HL-60 (cell line): ENCODE measurements at regions not wholly inside any gene's neighbourhood (a gene's known extent, or its start where the extent isn't known, plus 50 kb on each side); places are given as distances from the start of the nearest gene placed in this dataset.

Experiments used
- DNase-seq, 2 experiments: peaks; one replicate each; pipeline ENCODE4 v3.0.0-alpha.2; 2010 to 2020; ENCODE audit warnings: low read depth in 1 of 2, low spot score in 1 of 2
- H3K27ac ChIP-seq: fragments of 250-450 bp; sonication (Bioruptor Pico); replicated peaks from 2 replicates; pipeline ENCODE4 v1.5.1; 2020; ENCODE audit warnings: mild to moderate bottlenecking, moderate library complexity
- H3K27me3 ChIP-seq: fragments of 250-450 bp; sonication (Bioruptor Pico); 2 replicates; pipeline ENCODE4 v1.5.1; 2021; ENCODE audit warnings: mild to moderate bottlenecking, moderate library complexity; ENCODE audit not compliant: insufficient read depth, poor library complexity, severe bottlenecking
- H3K4me3 ChIP-seq: replicated peaks from 2 replicates; pipeline ENCODE4 v1.5.1; 2011; ENCODE audit warnings: mild to moderate bottlenecking, control low read depth, low read length; ENCODE audit not compliant: insufficient read depth
- GABPA ChIP-seq: IDR thresholded peaks from 2 replicates; pipeline ENCODE4 v1.6.1; 2012; ENCODE audit warnings: low read depth
- POLR2AphosphoS5 ChIP-seq: IDR thresholded peaks from 2 replicates; pipeline ENCODE4 v1.6.1; 2012; ENCODE audit warnings: low read depth
- SPI1 ChIP-seq: IDR thresholded peaks from 2 replicates; pipeline ENCODE4 v1.6.1; 2012; ENCODE audit warnings: low read depth, mild to moderate bottlenecking, borderline replicate concordance
- TF ChIP-seq, protein P1 (sequence below): IDR thresholded peaks from one replicate; pipeline ENCODE4 v1.5.1; 2011; ENCODE audit warnings: low read length, control low read depth, inconsistent platforms; ENCODE audit not compliant: insufficient read depth
- TF ChIP-seq, protein P2 (sequence below): IDR thresholded peaks from 2 replicates; pipeline ENCODE4 v1.6.1; 2012; ENCODE audit warnings: low read depth; ENCODE audit not compliant: insufficient replicate concordance

DNA sequence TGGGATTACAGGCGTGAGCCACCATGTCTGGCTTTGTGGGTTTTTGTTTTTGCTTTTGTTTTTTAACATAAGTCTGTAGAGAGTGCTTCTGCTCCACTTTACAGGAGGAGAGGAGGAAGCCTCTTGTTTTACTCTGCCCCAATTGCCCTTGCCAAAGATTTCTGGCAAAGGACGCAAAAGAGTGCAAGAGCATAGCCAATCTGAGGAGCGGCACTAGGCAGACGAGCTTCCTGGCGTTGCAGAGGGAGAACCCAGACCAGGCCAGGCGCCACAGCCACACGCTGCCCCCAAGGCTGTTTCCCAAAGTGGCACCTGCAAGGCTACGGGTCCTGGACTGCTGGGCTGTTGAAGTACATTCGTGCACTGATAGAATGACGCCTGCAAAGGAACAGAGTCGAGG is 96.2 kb downstream of the BBS10 start:
- Histone ChIP-seq H3K27me3 (no peaks in the 10 kb centered on the region), H3K27ac (no peak overlapping the region), H3K4me3 (no peak overlapping the region)
- TF ChIP-seq, protein P1, sequence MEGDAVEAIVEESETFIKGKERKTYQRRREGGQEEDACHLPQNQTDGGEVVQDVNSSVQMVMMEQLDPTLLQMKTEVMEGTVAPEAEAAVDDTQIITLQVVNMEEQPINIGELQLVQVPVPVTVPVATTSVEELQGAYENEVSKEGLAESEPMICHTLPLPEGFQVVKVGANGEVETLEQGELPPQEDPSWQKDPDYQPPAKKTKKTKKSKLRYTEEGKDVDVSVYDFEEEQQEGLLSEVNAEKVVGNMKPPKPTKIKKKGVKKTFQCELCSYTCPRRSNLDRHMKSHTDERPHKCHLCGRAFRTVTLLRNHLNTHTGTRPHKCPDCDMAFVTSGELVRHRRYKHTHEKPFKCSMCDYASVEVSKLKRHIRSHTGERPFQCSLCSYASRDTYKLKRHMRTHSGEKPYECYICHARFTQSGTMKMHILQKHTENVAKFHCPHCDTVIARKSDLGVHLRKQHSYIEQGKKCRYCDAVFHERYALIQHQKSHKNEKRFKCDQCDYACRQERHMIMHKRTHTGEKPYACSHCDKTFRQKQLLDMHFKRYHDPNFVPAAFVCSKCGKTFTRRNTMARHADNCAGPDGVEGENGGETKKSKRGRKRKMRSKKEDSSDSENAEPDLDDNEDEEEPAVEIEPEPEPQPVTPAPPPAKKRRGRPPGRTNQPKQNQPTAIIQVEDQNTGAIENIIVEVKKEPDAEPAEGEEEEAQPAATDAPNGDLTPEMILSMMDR, result no peak
- TF ChIP-seq, protein P2, sequence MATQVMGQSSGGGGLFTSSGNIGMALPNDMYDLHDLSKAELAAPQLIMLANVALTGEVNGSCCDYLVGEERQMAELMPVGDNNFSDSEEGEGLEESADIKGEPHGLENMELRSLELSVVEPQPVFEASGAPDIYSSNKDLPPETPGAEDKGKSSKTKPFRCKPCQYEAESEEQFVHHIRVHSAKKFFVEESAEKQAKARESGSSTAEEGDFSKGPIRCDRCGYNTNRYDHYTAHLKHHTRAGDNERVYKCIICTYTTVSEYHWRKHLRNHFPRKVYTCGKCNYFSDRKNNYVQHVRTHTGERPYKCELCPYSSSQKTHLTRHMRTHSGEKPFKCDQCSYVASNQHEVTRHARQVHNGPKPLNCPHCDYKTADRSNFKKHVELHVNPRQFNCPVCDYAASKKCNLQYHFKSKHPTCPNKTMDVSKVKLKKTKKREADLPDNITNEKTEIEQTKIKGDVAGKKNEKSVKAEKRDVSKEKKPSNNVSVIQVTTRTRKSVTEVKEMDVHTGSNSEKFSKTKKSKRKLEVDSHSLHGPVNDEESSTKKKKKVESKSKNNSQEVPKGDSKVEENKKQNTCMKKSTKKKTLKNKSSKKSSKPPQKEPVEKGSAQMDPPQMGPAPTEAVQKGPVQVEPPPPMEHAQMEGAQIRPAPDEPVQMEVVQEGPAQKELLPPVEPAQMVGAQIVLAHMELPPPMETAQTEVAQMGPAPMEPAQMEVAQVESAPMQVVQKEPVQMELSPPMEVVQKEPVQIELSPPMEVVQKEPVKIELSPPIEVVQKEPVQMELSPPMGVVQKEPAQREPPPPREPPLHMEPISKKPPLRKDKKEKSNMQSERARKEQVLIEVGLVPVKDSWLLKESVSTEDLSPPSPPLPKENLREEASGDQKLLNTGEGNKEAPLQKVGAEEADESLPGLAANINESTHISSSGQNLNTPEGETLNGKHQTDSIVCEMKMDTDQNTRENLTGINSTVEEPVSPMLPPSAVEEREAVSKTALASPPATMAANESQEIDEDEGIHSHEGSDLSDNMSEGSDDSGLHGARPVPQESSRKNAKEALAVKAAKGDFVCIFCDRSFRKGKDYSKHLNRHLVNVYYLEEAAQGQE, result no peak
- no peak for TF ChIP-seq GABPA
- TF ChIP-seq POLR2AphosphoS5, result no peak
- TF ChIP-seq SPI1, result no peak
- DNase-seq, result no peak

DNA sequence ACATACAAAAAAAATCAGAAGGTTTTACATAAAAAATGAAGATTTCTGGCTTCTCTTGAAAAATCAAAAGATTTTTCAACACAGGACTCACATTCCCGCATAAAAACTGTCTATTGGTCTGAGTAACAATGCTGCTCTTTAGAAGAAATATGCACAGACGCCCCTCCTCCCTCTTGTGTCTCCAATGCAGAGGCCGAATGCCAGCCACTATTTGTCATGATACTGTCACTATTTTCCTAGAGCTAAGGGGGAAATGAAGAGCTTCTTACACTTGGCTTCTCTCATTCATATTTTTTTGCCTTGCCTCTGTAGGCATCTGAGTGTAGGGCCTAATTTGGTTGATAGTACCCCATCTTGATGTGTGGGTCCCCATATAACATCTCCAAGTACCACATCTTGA is 98.0 kb downstream of the BBS10 start:
- Histone ChIP-seq H3K27ac (no peak overlapping the region), H3K27me3 (no peaks in the 10 kb centered on the region), H3K4me3 (no peak overlapping the region)
- TF ChIP-seq POLR2AphosphoS5, result no peak
- TF ChIP-seq, protein P1, result no peak
- no peak for TF ChIP-seq SPI1
- DNase-seq, result no peak

- no peak for DNase-seq
- Histone ChIP-seq H3K27ac (no peak overlapping the region), H3K4me3 (no peak overlapping the region), H3K27me3 (no peaks in the 10 kb centered on the region)
- TF ChIP-seq, protein P1, result no peak
- TF ChIP-seq SPI1, result no peak
- no peak for TF ChIP-seq POLR2AphosphoS5
- TF ChIP-seq, protein P2, result no peak
- TF ChIP-seq GABPA, result no peak
These were observed 98.7 kb downstream of the BBS10 start for GRCh38 chr12:76249501-76249900.

DNA sequence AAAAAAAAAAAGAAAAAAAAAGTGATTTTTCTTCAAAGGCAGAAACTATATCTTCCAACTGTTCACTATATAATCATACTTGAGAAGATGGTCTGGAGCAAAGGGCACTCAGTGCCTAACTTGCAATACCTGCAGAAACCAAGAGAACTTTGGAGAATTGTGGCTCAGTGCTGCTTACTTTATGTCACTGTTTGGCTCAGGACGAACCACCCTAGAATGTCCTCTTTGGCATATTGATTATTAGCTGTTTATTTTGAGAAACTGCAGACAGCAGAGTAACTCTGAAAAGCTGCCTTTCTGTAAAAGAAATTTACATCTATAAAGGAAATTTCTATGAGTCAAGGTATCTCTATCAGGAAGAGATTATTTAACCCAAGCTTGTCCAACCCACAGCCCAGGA is 100.2 kb downstream of the BBS10 start:
- TF ChIP-seq, protein P2, result no peak
- TF ChIP-seq SPI1 (no peak), GABPA (no peak)
- TF ChIP-seq, protein P1, result no peak
- Histone ChIP-seq H3K27me3 (no peaks in the 10 kb centered on the region), H3K4me3 (no peak overlapping the region), H3K27ac (no peak overlapping the region)
- DNase-seq, result no peak
